ENCODE measurements at regions not wholly inside any gene's neighbourhood (a gene's known extent, or its start where the extent isn't known, plus 50 kb on each side); places are given as distances from the start of the nearest gene placed in this dataset.

- TF ChIP-seq, protein P1, sequence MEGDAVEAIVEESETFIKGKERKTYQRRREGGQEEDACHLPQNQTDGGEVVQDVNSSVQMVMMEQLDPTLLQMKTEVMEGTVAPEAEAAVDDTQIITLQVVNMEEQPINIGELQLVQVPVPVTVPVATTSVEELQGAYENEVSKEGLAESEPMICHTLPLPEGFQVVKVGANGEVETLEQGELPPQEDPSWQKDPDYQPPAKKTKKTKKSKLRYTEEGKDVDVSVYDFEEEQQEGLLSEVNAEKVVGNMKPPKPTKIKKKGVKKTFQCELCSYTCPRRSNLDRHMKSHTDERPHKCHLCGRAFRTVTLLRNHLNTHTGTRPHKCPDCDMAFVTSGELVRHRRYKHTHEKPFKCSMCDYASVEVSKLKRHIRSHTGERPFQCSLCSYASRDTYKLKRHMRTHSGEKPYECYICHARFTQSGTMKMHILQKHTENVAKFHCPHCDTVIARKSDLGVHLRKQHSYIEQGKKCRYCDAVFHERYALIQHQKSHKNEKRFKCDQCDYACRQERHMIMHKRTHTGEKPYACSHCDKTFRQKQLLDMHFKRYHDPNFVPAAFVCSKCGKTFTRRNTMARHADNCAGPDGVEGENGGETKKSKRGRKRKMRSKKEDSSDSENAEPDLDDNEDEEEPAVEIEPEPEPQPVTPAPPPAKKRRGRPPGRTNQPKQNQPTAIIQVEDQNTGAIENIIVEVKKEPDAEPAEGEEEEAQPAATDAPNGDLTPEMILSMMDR (IDR thresholded peaks at IDR 0.05; ENCODE audit: extremely low read depth, missing control alignments): no peak
- no peak for DNase-seq (ENCODE audit: low spot score)
Measured at GRCh38 chr11:16610213-16610737, 128.2 kb upstream of the C11orf58 start.

GRCh38 chr11:16609769-16610168 is 128.7 kb upstream of the C11orf58 start:
- TF ChIP-seq, protein P1 (IDR thresholded peaks at IDR 0.05; ENCODE audit: extremely low read depth, missing control alignments): no peak
- no peak for DNase-seq (ENCODE audit: low spot score)

GRCh38 chr11:16607675-16608644 is 130.5 kb upstream of the C11orf58 start:
- DNase-seq (ENCODE audit: low spot score): peak; percentile 33
- TF ChIP-seq, protein P1 (IDR thresholded peaks at IDR 0.05; ENCODE audit: extremely low read depth, missing control alignments): no peak

GRCh38 chr11:16606784-16607674 is 131.4 kb upstream of the C11orf58 start:
- DNase-seq (ENCODE audit: low spot score): peak; percentile 19

DNA sequence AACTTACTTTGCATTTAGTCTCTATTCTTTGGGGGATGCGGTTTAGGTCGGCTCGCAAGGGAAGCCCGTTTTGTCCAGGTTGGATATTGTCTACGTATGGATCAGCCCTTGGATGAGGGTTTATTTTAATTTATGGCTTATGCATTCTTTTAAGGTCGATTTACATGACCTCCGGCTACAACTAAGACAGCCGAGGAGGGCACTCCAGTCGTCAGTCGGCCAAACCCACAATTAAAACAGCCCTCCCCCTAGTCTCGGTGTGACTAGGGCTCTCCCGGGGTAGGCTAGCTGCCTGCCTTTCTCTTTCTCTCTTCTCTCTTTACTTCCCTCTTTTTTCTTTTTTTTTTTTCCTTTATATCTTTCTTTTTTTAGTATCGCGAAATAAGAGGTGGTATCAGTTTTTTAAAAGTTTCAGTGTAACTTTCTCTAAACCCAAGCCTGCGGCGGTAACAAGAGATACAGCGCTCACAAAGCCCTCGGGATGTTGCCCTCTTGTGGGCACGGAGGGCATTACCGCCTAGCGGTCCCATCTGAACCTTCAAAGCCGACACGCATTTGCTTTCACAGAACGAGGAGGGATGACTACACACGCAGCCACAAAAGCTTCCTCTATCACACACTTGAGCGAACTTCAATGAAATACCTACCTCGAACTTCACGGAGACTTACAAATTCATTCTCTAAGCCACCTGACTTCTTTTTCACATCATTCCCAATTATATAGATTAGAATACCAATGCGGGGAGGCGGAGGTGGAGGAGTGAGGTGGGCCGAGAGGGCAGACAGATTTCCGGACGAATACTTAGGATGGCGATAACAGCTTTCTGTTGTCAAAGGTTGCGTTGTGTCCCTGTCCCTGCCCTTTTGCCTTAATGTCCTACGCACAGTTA is 132.3 kb upstream of the C11orf58 start:
- TF ChIP-seq, protein P1 (IDR thresholded peaks at IDR 0.05; ENCODE audit: extremely low read depth, missing control alignments): peak; percentile 87
- peak; percentile 93 for DNase-seq (ENCODE audit: low spot score)

More at GRCh38 chr11:16606784-16607674, 131.4 kb upstream of the C11orf58 start:
- TF ChIP-seq, protein P1 (IDR thresholded peaks at IDR 0.05; ENCODE audit: extremely low read depth, missing control alignments): no peak

GRCh38 chr11:16605389-16605893 is 133.0 kb upstream of the C11orf58 start:
- TF ChIP-seq, protein P1 (IDR thresholded peaks at IDR 0.05; ENCODE audit: extremely low read depth, missing control alignments): no peak
- DNase-seq (ENCODE audit: low spot score): peak; percentile 36
